ENCODE measurements at regions not wholly inside any gene's neighbourhood (a gene's known extent, or its start where the extent isn't known, plus 50 kb on each side); places are given as distances from the start of the nearest gene placed in this dataset.

- no peak for DNase-seq
- Histone ChIP-seq H3K4me3 (no peak overlapping the region), H3K27me3 (ENCODE audit: control insufficient read depth in 3 of 3, insufficient read depth in 3 of 3, low read length in 2 of 3) (no peaks in the 10 kb centered on the region), H3K27ac (ENCODE audit: low read depth in 1 of 2, low read length in 1 of 2) (peak overlapping the region in 1 of 2 donors; percentile 48), H3K4me1 (ENCODE audit: control insufficient read depth in 5 of 5, insufficient read depth in 5 of 5, low read length in 5 of 5) (peaks cover 0 to 44% (median 11%) of the 10 kb centered on the region in 5 donors), H3K9me3 (ENCODE audit: control insufficient read depth in 4 of 4, insufficient read depth in 3 of 4, low read length in 3 of 4) (peaks cover 0 to 3% (median 0%) of the 10 kb centered on the region in 4 donors), H3K36me3 (ENCODE audit: control insufficient read depth in 4 of 4, insufficient read depth in 4 of 4, low read length in 4 of 4) (peaks cover 0 to 46% (median 11%) of the 10 kb centered on the region in 4 donors), H3K9ac (ENCODE audit: insufficient read depth in 1 of 2, low read length in 2 of 2) (no peak overlapping the region)
- 53 to 78% methylated on average over 8 of the region's 8 CpGs for WGBS, 2 donors
- ATAC-seq (ENCODE audit: insufficient read depth, low FRiP score): no peak
- no peak for TF ChIP-seq CTCF (IDR thresholded peaks at IDR 0.05; ENCODE audit: control extremely low read depth, extremely low read depth)
Measured at GRCh38 chr12:124431971-124432370, 135.4 kb downstream of the NCOR2 start.

- peaks cover 0 to 44% (median 11%) of the 10 kb centered on the region in 5 donors for H3K4me1 ChIP-seq (ENCODE audit: control insufficient read depth in 5 of 5, insufficient read depth in 5 of 5, low read length in 5 of 5)
Measured at GRCh38 chr12:124430491-124430890, 135.6 kb downstream of the RFLNA start.

GRCh38 chr12:124429535-124429934 lies 134.6 kb downstream of the RFLNA start:
- WGBS, 2 donors: 91 to 96% methylated on average over 15 of the region's 15 CpGs
- no peaks in the 10 kb centered on the region for H3K27me3 ChIP-seq (ENCODE audit: control insufficient read depth in 3 of 3, insufficient read depth in 3 of 3, low read length in 2 of 3)
- DNase-seq: no peak
- H3K4me3 ChIP-seq: no peak overlapping the region
- H3K9ac ChIP-seq (ENCODE audit: insufficient read depth in 1 of 2, low read length in 2 of 2): no peak overlapping the region
- no peak for TF ChIP-seq CTCF (IDR thresholded peaks at IDR 0.05; ENCODE audit: control extremely low read depth, extremely low read depth)
- no peak for ATAC-seq (ENCODE audit: insufficient read depth, low FRiP score)
- peaks cover 0 to 3% (median 0%) of the 10 kb centered on the region in 4 donors for H3K9me3 ChIP-seq (ENCODE audit: control insufficient read depth in 4 of 4, insufficient read depth in 3 of 4, low read length in 3 of 4)
- H3K27ac ChIP-seq (ENCODE audit: low read depth in 1 of 2, low read length in 1 of 2): peak overlapping the region in 1 of 2 donors; percentile 46
- H3K36me3 ChIP-seq (ENCODE audit: control insufficient read depth in 4 of 4, insufficient read depth in 4 of 4, low read length in 4 of 4): peaks cover 0 to 47% (median 19%) of the 10 kb centered on the region in 4 donors
- H3K4me1 ChIP-seq (ENCODE audit: control insufficient read depth in 5 of 5, insufficient read depth in 5 of 5, low read length in 5 of 5): peaks cover 0 to 40% (median 11%) of the 10 kb centered on the region in 5 donors

More at GRCh38 chr12:124430491-124430890, 135.6 kb downstream of the RFLNA start:
- H3K27ac ChIP-seq (ENCODE audit: low read depth in 1 of 2, low read length in 1 of 2): peak overlapping the region in 1 of 2 donors; percentile 28
- no peak overlapping the region for H3K9ac ChIP-seq (ENCODE audit: insufficient read depth in 1 of 2, low read length in 2 of 2)
- peaks cover 0 to 3% (median 0%) of the 10 kb centered on the region in 4 donors for H3K9me3 ChIP-seq (ENCODE audit: control insufficient read depth in 4 of 4, insufficient read depth in 3 of 4, low read length in 3 of 4)
- H3K4me3 ChIP-seq: no peak overlapping the region
- WGBS, 2 donors: 97% methylated on average over 23 of the region's 23 CpGs
- H3K36me3 ChIP-seq (ENCODE audit: control insufficient read depth in 4 of 4, insufficient read depth in 4 of 4, low read length in 4 of 4): peaks cover 0 to 49% (median 18%) of the 10 kb centered on the region in 4 donors
- no peak for TF ChIP-seq CTCF (IDR thresholded peaks at IDR 0.05; ENCODE audit: control extremely low read depth, extremely low read depth)
- H3K27me3 ChIP-seq (ENCODE audit: control insufficient read depth in 3 of 3, insufficient read depth in 3 of 3, low read length in 2 of 3): no peaks in the 10 kb centered on the region
- ATAC-seq (ENCODE audit: insufficient read depth, low FRiP score) (no peak), DNase-seq (no peak)
